T-helper 2 cell treated with Interferon-gamma antibody and Interleukin-4, amounts not matched to agents 100 ng/mL and 5 ng/mL, for 36 hours (primary cell): ENCODE measurements at regions not wholly inside any gene's neighbourhood (a gene's known extent, or its start where the extent isn't known, plus 50 kb on each side); places are given as distances from the start of the nearest gene placed in this dataset.
"Not testable (repeated sequence)": the region's sequence is repeated elsewhere in the genome, so short reads cannot be mapped to it uniquely, and the experiment has no call there.

ENCODE experiments used
- intact Hi-C: fragments of 100-400 bp; cut with micrococcal nuclease; formaldehyde crosslinking; loops from one replicate; pipeline ENCODE4 v1.15.1; 2023

DNA sequence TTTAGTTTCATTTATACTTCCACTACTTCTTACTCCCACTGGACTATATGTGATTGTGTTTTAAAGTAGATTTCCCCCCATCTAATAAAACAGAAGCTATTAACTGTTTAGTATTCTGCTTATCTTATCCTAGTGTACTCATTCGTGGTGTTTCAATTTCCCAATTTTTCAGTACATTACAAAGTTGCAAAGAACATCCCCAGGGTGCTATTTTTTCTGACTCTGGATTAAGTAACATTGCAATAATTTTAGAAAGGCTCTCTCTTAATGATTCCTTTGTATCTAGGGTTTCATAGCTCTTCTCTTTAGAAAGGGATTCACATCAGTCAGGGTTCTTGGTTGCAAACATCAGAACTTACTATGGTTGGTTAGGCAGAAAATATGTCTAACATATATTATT lies 317.9 kb upstream of the DIPK2B start:
- intact Hi-C loops: no loop called here

DNA sequence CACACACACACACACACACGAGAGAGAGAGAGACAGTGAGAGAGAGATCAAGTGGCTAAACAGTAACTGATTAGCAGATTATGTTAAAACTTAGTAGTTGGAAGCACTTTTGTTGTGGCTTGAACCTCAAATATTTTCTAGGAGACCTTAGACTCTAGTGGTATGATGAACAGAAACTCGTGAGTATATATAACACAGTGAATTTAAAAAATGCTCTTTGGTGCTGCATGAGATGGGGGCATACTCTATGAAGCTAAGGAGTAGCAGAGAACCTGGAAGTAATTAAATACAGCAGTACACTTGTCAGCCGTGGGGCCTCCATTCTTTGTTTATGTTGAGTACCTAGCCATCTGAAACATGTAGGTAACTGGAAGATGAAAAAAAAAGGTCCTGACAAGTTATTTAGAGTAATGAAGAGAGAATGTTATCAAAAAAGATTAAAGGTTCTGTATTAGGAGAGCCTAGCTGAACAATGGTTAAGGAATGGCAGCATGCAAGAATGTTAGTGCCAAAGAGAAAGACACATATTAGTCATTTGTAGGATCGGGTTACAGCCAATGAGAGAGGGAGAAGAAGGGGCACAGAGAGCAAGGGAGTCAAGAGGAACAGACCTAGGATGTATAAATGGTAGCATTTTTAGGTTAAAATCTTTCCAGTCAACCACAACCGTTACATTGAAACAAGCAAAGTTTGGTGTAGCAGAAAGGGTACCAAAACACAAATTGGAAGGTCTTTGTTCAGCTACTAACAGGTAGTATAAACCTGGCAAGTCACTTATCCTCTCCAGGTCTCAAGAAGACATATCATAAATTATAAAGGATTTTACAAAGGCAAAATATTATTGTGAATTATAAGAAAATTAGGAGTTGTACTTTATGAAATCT lies 316.7 kb upstream of the DIPK2B start:
- intact Hi-C loops: no loop called here

DNA sequence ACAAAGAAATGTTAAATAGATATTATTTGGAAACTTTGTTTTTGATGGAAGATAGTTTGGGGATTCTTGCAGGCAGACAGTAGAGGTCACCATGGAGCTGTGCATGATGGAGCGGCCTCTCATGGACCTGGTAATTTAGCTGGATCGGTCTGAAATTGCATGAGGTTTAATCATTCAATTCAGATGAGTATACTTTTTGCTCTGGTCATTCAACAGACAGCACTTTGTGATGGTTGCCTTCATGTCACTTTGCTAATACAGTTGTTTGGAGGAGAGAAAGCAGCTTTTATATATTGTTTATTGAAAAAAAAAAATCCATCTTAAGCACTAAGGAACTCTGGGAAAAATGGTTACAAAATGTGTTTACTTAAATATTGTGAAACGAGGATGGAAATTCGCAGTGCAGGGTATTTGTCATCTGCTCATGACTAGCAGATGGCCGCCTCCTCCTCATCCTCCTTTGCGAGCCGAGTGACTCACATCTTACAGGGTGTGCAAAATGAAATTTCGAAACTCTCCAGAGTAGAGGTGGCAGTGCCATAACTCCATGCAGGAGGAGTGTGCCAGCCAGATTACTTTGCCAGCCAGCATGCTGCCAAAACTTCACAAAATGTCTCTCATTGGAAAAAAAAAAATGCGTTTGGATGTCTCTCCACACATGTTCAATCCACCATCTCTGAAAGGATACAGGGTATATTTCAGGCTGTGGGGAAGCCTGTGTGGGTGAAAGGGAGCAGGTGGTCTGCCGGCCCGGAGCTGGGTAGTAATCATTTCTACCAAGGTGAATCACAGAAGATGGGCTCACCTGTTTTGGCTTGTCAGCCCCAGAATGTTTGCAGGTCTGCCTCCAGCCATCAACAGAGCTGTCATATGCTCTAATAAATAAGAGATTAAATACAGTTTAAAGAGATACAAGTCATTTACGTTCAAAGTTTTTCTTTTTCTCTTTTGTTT lies 314.9 kb upstream of the DIPK2B start:
- intact Hi-C loops: loop anchor here (1.0 to 2.0 kb wide), 3 partner anchors 234 to 861 kb away; no protein-coding TSS in a partner anchor

DNA sequence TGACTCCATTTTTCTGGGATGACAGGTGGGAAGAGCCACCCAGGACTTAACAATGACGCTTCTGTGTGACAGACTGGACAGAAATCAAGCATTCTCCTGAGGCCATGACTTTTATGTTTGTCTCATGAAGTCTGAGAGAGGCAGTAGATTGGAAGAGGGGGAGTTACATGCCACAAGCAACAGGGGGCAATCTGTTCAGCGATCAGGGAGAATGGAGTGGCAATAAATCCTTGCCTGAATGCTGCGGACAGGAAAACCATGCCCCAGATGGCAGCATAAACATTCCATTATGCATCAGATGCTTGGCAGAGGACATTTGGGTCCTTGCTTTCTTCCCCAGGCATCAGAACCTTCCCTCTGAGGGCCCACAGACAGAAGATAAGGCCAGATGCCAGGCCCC lies 312.4 kb upstream of the DIPK2B start:
- intact Hi-C loops: no loop called here

DNA sequence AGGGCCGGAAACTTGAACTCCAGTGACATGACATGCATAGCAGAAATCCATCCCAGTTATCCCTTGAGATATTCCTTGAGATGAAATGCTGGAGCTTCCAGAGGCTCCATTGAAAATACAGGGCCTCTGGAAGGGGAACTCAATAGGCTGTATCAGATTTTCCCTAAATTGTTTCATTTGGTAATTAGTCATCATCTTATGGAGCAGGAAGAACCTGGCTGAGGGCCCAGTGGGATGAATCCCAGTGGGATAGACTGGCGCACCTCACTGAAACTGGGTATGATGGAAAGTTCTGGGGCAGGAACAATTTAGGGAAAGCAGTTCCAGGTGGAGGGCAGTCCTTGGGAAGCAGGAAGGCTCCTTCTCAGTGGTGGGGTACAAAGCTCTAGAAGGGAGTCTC lies 307.8 kb upstream of the DIPK2B start:
- intact Hi-C loops: no loop called here

DNA sequence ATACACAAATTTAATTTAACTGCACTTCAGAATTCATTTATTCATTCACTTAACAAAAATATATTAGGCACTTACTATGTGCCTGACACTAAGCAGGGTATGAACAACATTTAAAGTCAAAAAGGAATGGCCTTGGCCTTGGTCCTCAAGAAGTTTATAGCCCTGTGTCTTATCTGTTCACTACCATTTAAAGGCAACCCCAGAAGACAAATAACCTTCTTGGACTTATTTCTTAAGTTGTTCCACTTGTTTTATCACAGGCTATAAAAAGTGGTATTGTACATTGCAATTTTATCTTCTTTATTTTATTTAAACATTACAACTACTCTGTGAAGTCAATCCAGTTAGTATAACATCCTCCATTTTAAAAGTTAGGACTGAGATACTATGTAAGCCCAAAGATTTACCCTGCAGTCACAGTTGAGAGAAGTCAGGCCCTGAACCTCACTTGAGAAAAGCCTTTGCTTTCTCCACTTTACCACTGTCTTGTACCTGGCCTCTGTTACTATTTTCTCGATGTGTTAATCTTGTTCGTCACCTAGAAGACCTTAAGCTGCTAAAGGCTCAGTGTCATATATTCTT lies 305.6 kb upstream of the DIPK2B start:
- intact Hi-C loops: no loop called here

DNA sequence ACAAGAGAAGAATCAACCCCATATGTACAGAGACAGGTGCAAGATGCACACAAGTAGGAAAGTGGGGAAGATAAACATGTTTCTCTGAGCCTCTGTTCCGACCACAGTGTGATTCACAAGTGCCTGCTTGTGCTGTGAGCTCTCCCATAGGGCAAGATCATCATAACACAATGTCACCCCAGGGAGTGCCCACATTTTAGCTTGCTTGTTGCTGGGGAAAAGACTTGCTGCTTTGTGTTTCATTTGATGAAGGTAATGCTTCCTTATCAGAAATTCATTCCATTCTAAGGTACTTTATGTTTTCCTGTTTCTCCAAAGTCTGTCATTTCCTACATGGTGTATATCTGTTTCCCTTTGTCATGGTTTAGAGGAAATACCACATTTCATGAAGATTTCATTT lies 304.5 kb upstream of the DIPK2B start:
- intact Hi-C loops: no loop called here

DNA sequence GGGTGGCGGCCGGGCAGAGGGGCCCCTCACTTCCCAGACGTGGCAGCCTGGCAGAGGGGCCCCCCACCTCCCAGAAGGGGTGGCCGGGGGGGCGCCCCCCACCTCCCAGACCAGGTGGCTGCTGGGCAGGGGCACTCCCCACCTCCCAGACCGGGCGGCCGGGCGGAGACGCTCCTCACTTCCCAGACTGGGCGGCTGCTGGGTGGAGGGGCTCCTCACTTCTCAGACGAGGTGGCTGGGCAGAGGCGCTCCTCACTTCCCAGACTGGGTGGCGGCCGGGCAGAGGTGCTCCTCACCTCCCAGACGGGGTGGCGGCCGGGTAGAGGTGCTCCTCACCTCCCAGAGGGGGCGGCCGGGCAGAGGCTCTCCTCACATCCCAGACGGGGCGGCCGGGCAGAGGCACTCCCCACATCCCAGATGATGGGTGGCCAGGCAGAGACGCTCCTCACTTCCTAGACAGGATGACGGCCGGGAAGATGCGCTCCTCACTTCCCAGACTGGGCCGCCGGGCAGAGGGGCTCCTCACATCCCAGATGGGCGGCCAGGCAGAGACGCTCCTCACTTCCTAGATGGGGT lies 303.2 kb upstream of the DIPK2B start:
- intact Hi-C loops: not testable (repeated sequence)

DNA sequence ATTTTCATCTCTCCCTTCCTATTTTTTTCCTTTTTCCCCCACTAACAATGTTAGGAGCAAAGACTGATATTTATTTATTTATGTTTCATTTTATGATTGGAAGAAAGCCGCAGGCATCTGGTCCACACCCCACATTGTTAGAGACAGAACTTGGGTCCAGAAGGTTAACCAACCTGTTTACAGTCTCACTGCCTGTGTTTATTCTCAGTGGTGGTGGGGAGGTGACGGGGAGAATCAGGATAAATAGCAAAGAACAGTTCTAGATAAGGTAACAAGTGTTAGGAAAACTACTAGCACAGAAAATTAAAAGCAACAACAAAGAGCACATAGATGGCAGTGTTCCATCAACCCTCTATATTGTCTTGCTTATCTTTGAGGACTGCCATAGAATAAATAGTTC lies 301.7 kb upstream of the DIPK2B start:
- intact Hi-C loops: no loop called here

DNA sequence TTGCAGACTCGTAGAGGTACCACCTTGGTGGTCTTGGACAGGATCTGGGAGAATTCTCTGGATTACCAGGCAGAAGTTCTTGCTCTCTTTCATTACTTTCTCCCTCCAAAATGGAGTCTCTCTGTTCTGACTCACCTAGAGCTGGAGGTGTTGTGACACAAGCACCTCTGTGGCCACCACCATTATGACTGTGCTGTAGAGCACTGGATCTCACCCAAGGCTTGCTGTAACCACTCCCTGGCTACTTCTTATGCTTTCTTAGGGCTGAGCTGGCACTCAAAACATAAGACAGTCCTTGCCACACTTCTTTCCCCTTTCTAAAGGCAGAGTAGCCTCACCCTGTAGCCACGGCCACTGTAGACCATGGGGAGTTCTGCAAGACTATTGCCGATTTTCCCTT lies 296.6 kb upstream of the DIPK2B start:
- intact Hi-C loops: no loop called here

DNA sequence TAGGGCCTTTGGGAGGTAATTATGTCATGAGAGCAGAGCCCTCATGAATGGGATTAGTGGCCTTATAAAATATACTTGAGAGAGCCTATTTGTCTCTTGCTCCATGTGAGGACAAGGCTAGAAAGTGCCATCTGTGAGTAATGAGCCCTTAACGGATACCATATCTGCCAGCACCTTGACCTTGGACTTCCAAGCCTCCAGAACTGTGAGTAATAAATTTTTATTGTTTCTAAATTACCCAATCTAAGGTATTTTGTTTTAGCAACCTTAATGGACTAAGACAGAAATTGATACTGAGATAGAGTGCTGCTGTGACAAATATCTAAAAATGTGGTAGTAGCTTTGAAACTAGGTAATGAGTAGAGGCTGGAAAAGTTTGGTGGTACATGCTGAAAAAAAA lies 285.0 kb upstream of the DIPK2B start:
- intact Hi-C loops: no loop called here

DNA sequence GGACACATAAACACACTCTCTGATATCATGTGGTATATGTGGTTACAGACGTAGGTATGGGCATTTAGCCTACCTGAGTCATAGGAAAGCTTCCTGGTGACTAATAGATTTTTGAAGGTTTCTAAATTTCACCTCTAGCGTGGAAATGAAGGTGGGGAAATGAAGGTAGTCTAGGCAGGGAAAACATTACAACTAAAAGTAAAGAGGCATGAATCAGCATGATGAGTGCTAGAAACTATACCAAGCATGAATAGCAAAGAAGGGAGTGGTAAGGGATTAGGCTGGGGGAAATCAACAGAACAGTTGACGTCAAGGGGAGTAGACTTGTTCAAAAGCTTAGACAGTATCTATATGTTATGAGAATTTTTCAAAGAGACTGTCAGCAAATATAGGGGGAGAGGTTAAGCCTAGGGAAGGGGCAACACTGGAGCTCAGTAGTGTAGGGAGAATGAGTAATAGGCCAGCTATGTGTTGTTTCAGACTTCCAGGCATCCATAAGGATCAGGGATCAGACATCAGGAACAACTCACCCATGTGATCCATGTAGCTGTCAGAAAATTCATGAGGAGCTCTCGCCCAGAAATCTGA lies 279.3 kb upstream of the DIPK2B start:
- intact Hi-C loops: no loop called here

DNA sequence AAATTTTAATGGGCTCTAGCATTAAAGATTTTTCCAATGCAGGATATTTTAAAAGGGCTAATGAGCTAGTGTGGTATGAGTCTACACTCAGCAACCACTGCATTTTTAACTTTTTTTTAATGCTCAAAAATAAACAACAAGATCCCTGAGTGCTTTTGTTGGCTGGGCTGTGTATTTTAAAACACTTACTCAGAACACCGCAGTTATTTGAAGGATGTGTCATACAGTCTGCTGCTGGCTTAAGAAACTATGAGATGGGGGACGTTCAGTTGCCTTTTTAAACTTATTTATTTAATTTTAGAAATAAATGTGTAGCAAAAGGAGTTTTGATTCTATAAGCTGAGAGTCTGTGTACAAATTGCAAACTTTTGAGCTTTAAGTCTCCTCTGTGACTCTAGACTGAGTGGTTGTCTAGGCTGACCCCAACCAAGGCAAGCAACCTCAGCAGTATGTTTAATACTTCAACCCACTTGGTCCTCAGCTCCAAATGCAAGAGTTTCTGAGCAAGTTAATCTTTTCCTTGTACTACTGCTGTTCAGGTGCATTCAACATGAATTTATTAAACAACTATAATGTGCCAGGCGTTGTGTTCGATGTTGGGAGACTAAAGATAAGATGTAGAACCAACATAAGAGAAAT lies 278.6 kb upstream of the DIPK2B start:
- intact Hi-C loops: no loop called here

DNA sequence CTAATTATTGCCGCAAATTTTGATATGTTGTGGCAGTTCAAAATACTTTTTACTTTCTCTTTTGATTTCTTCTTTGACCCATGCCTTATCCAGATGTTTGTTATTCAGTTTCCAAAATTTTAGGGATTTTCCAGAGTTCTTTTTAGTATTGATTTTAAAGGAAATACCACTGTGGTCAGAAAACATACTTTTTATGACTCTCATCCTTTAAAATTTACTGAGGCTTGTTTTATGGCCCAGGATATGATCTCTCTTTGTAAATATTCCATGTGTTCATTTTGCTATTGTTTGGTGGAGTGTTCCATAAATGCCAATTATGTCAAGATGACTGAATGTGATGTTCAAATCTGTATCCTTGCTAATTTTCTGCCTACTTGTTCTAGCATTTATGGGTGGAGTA lies 272.3 kb upstream of the DIPK2B start:
- intact Hi-C loops: no loop called here

DNA sequence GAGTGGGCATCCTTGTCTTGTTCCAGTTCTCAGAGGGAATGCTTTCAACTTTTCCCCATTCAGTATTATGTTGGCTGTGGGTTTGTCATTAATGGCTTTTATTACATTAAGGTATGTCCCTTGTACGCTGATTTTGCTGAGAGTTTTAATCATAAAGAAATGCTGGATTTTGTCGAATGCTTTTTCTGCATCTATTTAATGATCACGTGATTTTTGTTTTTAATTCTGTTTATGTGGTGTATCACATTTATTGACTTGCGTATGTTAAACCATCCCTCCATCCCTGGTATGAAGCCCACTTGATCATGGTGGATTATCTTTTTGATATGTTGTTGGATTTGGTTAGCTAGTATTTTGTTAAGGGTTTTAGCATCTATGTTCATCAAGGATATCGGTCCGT lies 266.9 kb upstream of the DIPK2B start:
- intact Hi-C loops: not testable (repeated sequence)

DNA sequence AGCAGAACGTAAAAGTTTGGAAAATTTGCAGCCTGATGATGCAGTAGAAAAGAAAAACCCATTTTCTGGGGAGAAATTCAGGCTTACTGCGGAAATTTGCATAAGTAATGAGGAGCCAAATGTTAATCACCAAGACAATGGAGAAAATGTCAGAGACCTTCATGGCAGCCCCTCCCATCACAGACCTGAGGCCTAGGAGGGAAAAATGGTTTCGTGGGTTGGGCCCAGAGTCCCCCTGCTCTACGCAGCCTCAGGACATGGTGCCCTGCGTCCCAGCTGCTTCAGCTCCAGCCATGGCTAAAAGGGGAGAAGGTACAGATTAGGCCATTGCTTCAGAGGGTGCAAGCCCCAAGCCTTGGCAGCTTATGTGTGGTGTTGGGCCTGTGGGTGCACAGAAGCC lies 255.1 kb upstream of the DIPK2B start:
- intact Hi-C loops: not testable (repeated sequence)

DNA sequence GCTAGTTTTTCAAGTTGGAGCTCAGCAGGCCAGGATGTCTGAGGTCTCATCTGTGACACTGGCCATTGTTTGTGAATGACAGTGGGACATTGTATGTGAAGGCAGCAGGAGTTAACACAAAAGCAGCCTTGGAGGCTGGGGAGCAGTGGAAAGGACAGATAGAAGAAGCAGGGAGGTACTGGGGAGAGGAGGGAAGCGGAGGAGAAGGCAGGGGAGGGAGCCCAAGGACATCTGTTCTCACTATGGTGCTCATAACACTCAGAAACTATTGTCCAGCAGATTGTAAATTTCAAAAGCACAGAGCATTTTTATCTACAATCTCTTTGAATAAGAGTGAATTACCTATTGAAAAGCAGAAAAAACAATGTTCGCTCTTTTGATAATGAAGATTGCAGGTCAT lies 253.6 kb upstream of the DIPK2B start:
- intact Hi-C loops: no loop called here

DNA sequence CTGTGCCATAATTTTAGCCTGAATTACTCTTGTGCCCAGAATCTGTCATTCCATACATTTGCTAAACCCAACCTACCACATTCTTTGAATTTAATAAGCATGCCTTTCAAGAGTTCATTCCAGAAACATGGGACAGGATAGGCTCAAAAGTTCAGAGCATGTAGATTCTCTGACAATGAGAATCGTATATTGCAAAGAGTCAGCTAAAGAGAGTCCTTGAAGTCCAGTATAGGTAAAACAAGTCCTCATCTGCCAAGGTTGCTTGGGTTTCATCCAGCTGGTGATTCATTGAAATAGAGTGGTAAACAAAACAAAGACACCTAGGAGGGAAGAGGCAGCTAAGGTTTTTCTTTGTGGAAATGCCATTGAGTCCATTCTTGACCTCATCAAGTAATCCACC lies 249.3 kb upstream of the DIPK2B start:
- intact Hi-C loops: no loop called here

DNA sequence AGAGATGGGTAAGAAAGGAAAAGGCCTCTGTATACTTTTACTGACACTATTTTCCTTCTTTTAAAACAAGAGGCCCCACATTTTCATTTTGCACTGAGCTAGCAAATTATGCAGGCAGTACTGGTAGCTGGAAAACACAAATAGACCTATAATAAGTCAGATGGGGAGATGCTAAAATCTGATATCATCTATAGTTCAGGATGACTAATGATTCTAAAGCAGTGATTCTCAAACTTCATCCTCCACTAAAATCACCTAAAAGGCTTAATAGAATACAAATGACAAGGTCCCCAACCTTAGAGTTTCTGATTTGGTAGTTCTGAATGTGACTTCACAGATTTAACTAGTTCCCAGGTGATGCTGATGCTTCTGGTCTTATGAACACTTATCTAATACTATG lies 247.3 kb upstream of the DIPK2B start:
- intact Hi-C loops: no loop called here

DNA sequence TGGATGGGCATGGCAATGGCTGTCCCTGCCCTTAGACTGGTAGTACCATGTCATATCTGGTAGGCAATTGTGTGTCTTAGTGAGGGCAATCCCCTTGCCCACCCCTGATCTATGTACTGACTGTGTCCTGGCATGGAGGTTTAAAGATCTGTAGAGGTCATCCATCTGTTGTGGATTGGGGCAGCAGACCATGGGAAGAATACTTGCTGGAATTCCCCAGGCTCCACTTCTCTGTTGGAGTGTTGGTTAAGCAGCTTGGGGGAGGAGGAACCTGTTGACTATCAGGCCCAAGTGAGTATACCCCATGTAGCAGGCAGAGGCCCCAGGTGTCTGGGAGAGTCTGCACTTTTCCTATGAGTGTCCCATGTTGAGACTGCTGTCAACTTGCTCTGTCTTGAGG lies 246.7 kb upstream of the DIPK2B start:
- intact Hi-C loops: no loop called here
